ENCODE measurements at regions not wholly inside any gene's neighbourhood (a gene's known extent, or its start where the extent isn't known, plus 50 kb on each side); places are given as distances from the start of the nearest gene placed in this dataset.

GRCh38 chr5:152942633-152943336, 537.7 kb upstream of the NMUR2 start:
- TF ChIP-seq CTCF (IDR thresholded peaks at IDR 0.05) (no peak), POLR2AphosphoS5 (IDR thresholded peaks at IDR 0.05) (no peak), POLR2A (IDR thresholded peaks at IDR 0.05) (no peak)
